Activated naive CD4-positive, alpha-beta T cell treated with anti-CD3 and anti-CD28 coated beads for 36 hours (primary cell): ENCODE measurements at regions not wholly inside any gene's neighbourhood (a gene's known extent, or its start where the extent isn't known, plus 50 kb on each side); places are given as distances from the start of the nearest gene placed in this dataset.

Experiments used
- CTCF ChIA-PET: fragments of 350-600 bp; sonication (Branson Sonifier 250); formaldehyde crosslinking; loops from one replicate; lab custom pipeline; 2021; ENCODE audit warnings: antibody characterized with exemption; lab: Charles Lee
- DNase-seq: peaks from one replicate; pipeline ENCODE4 v3.0.0-alpha.2; 2020
- H3K27ac Mint-ChIP-seq: one replicate; pipeline ENCODE4 v1.8.0; 2021; ENCODE audit warnings: mild to moderate bottlenecking, mixed read lengths
- H3K27me3 Mint-ChIP-seq: one replicate; pipeline ENCODE4 v1.8.0; 2021; ENCODE audit warnings: low read depth, mixed read lengths
- H3K36me3 Mint-ChIP-seq: one replicate; pipeline ENCODE4 v1.8.0; 2021; ENCODE audit warnings: low read depth, mixed read lengths
- H3K4me1 Mint-ChIP-seq: one replicate; pipeline ENCODE4 v1.8.0; 2021; ENCODE audit warnings: low read depth, mixed read lengths
- H3K4me3 Mint-ChIP-seq: one replicate; pipeline ENCODE4 v1.8.0; 2021; ENCODE audit warnings: mild to moderate bottlenecking, moderate library complexity, mixed read lengths
- H3K9me3 Mint-ChIP-seq: one replicate; pipeline ENCODE4 v1.8.0; 2021; ENCODE audit warnings: mixed read lengths
- intact Hi-C: fragments of 100-400 bp; cut with micrococcal nuclease; formaldehyde crosslinking; loops from one replicate; pipeline ENCODE4 v1.15.1; 2023

DNA sequence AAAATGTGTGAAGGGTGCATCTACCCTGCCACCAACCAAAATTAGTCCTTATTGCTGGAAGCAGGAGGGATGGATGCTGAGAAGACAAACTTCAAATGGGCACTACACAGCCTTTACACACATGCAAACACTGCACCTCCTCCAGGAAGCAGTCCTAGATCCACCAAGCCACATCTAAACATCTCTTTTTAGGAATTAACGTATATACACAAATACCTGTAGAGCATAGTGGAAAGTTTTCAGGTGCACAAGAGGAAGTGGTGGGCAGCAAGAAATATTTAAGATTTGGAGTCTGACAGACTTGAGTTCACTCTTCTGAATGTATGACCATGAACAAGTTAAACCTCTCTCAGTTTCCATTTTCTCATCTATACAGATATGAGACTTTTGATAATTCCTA lies 456.6 kb upstream of the PROK2 start:
- CTCF ChIA-PET, result no interaction called here
- Mint-ChIP-seq H3K4me1 (peaks cover 4% of the 10 kb centered on the region), H3K36me3 (no peaks in the 10 kb centered on the region)

GRCh38 chr3:72240531-72240930 lies 455.6 kb upstream of the PROK2 start:
- no peak overlapping the region for H3K4me3 Mint-ChIP-seq
- intact Hi-C loops, result no loop called here
- no peaks in the 10 kb centered on the region for H3K9me3 Mint-ChIP-seq
- DNase-seq, result no peak
- peaks cover 4% of the 10 kb centered on the region for H3K4me1 Mint-ChIP-seq
- peaks cover 1% of the 10 kb centered on the region for H3K27me3 Mint-ChIP-seq
- H3K36me3 Mint-ChIP-seq, result no peaks in the 10 kb centered on the region
- CTCF ChIA-PET, result interaction anchor here (0.6 kb wide), 1 partner anchor 86 kb away, joined by 3 read pairs; no protein-coding TSS in a partner anchor
- no peak overlapping the region for H3K27ac Mint-ChIP-seq

More for the DNA sequence above, 456.6 kb upstream of the PROK2 start:
- intact Hi-C loops, result no loop called here
- no peak overlapping the region for H3K4me3 Mint-ChIP-seq
- no peak overlapping the region for H3K27ac Mint-ChIP-seq
- H3K27me3 Mint-ChIP-seq, result peaks cover 1% of the 10 kb centered on the region
- no peaks in the 10 kb centered on the region for H3K9me3 Mint-ChIP-seq
- DNase-seq, result no peak

- Mint-ChIP-seq H3K27me3 (peaks cover 1% of the 10 kb centered on the region), H3K9me3 (no peaks in the 10 kb centered on the region)
- CTCF ChIA-PET, result interaction anchor here (0.7 kb wide), 1 partner anchor 193 kb away, joined by 3 read pairs; no protein-coding TSS in a partner anchor
Measured at GRCh38 chr3:72238801-72239200, 453.9 kb upstream of the PROK2 start.

DNA sequence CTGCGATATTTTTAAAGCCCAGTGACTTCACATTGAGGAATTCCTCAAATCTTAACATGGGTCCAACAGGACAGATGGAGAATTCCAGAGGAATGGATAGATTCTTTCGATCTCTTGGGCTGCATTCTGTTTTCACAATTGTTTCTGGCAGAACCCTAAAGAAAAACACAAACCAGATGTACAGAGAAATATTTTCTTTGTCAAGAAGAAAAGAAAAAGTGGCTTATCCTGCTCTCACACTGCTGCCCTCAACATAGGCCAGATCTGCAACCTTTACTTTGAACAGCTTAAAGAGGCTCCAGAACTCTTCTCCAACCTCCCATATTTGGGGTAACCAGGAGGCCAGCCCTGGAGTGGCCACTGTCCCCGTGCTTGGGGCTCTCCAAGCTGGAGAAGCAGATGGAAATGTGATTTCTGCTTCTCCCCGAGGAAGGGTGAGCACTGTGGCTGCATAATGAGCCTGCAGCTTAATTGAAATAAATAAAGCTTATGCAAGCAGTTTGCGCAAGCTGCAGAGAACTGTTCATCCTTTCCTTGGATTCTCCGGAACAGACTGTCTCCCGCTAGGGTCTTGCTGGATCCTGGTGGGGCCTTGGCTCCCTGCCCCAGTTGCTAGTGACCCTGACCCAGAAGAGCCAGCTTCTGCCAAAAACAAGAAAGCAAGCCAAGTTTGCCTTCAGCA lies 453.2 kb upstream of the PROK2 start:
- no peak for DNase-seq
- peaks cover 4% of the 10 kb centered on the region for H3K4me1 Mint-ChIP-seq
- no peak overlapping the region for H3K27ac Mint-ChIP-seq
- H3K36me3 Mint-ChIP-seq, result no peaks in the 10 kb centered on the region
- peaks cover 1% of the 10 kb centered on the region for H3K27me3 Mint-ChIP-seq
- H3K4me3 Mint-ChIP-seq, result no peak overlapping the region
- intact Hi-C loops, result no loop called here
- CTCF ChIA-PET, result interaction anchor here (0.7 kb wide), 1 partner anchor 194 kb away, joined by 3 read pairs; no protein-coding TSS in a partner anchor
- H3K9me3 Mint-ChIP-seq, result no peaks in the 10 kb centered on the region

More at GRCh38 chr3:72238801-72239200, 453.9 kb upstream of the PROK2 start:
- H3K4me3 Mint-ChIP-seq, result no peak overlapping the region
- no peaks in the 10 kb centered on the region for H3K36me3 Mint-ChIP-seq
- intact Hi-C loops, result no loop called here
- H3K27ac Mint-ChIP-seq, result no peak overlapping the region
- peaks cover 4% of the 10 kb centered on the region for H3K4me1 Mint-ChIP-seq
- DNase-seq, result no peak

DNA sequence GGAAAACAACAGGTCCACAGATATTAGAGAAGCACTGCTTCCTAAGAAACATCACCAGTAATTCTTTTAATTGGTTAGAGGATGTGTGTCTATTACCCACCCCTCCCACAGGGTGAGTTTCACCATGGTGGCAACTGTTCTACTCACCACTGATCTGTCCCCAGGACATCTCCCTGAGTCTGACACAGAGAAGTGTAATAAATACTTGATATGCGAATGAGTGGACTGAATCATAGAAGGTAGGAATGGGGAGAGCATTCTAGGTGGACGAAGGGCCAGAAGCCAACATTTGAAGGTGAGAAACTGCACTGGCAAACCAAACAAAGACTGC lies 452.7 kb upstream of the PROK2 start:
- no peaks in the 10 kb centered on the region for H3K9me3 Mint-ChIP-seq
- no peaks in the 10 kb centered on the region for H3K36me3 Mint-ChIP-seq
- H3K27ac Mint-ChIP-seq, result no peak overlapping the region
- intact Hi-C loops, result no loop called here
- CTCF ChIA-PET, result no interaction called here
- H3K4me3 Mint-ChIP-seq, result no peak overlapping the region
- H3K27me3 Mint-ChIP-seq, result peaks cover 1% of the 10 kb centered on the region
- DNase-seq, result no peak
- H3K4me1 Mint-ChIP-seq, result peaks cover 4% of the 10 kb centered on the region

GRCh38 chr3:72234391-72234790 lies 449.4 kb upstream of the PROK2 start:
- intact Hi-C loops, result no loop called here

GRCh38 chr3:72233571-72233970 lies 448.6 kb upstream of the PROK2 start:
- intact Hi-C loops, result no loop called here
- Mint-ChIP-seq H3K36me3 (no peaks in the 10 kb centered on the region), H3K27ac (no peak overlapping the region), H3K4me3 (no peak overlapping the region), H3K27me3 (no peaks in the 10 kb centered on the region), H3K4me1 (no peaks in the 10 kb centered on the region), H3K9me3 (no peaks in the 10 kb centered on the region)
- CTCF ChIA-PET, result interaction anchor here (1.1 kb wide), 1 partner anchor 589 kb away, joined by 3 read pairs; no protein-coding TSS in a partner anchor
- no peak for DNase-seq

More at GRCh38 chr3:72234391-72234790, 449.4 kb upstream of the PROK2 start:
- Mint-ChIP-seq H3K36me3 (no peaks in the 10 kb centered on the region), H3K27ac (no peak overlapping the region), H3K9me3 (no peaks in the 10 kb centered on the region), H3K4me1 (no peaks in the 10 kb centered on the region), H3K4me3 (no peak overlapping the region), H3K27me3 (no peaks in the 10 kb centered on the region)
- DNase-seq, result no peak
- CTCF ChIA-PET, result no interaction called here

GRCh38 chr3:72232777-72233176 lies 447.8 kb upstream of the PROK2 start:
- Mint-ChIP-seq H3K36me3 (no peaks in the 10 kb centered on the region), H3K27me3 (no peaks in the 10 kb centered on the region), H3K9me3 (no peaks in the 10 kb centered on the region), H3K4me1 (peaks cover 2% of the 10 kb centered on the region), H3K27ac (no peak overlapping the region), H3K4me3 (no peak overlapping the region)
- CTCF ChIA-PET, result interaction anchor here (1.1 kb wide), 1 partner anchor 589 kb away, joined by 3 read pairs; no protein-coding TSS in a partner anchor
- intact Hi-C loops, result no loop called here
- DNase-seq, result no peak

DNA sequence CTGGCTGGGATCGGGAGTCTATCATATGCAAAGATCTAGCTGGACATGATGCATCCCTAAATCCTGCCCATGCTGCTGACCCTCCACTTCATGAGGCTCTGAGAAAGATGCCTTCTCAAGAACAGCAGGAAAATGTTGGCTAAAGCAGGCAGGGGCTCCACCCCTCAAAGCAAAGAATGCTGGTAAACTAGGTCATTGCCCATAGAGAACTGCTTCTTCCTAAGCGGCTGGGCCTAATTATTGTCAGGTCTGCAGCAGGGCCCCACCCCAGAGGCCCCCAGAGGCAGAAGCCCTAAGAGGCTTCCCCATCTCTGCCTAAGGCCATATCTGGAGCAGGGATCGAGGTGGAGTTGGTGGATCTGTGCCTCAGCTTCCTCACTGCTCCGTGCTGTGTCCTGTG lies 447.4 kb upstream of the PROK2 start:
- intact Hi-C loops, result no loop called here
- no peaks in the 10 kb centered on the region for H3K36me3 Mint-ChIP-seq
- H3K27ac Mint-ChIP-seq, result no peak overlapping the region
- CTCF ChIA-PET, result no interaction called here
- H3K4me1 Mint-ChIP-seq, result peaks cover 7% of the 10 kb centered on the region
- peaks cover under 1% of the 10 kb centered on the region for H3K9me3 Mint-ChIP-seq
- no peak overlapping the region for H3K4me3 Mint-ChIP-seq
- H3K27me3 Mint-ChIP-seq, result no peaks in the 10 kb centered on the region
- DNase-seq, result no peak

- Mint-ChIP-seq H3K9me3 (peaks cover 3% of the 10 kb centered on the region), H3K27me3 (no peaks in the 10 kb centered on the region), H3K4me3 (no peak overlapping the region), H3K27ac (no peak overlapping the region), H3K4me1 (peaks cover 8% of the 10 kb centered on the region), H3K36me3 (no peaks in the 10 kb centered on the region)
- DNase-seq, result no peak
- CTCF ChIA-PET, result no interaction called here
- intact Hi-C loops, result no loop called here
Measured at GRCh38 chr3:72231439-72232196, 446.7 kb upstream of the PROK2 start.

DNA sequence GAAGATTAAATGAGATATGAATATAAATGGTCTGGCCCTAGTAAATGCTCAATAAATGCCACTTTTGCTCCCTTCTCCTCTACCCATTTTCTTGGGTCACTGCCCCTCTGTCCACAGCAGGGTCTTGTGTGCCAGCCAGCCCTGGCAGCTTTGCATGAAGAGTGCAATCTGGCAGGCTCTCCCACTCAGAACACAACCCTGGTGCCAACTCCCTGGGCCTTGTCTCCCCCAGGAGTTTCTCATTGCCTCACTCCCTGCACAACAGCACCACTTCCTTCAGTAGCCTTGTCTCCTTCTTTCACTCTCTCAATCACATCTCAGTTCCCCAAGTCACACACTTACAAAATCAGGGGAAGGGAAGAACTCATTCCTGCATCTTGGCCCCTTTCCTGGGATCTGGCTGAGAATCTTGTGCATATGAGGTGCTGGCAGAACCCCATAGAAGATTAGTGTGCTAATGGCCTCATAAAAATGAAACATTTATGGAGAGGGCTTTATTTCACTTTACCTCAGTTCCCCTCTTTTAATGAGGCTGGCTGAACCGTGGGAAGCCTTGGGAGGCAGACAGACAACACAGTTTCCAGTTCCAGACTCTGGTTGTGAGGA lies 445.9 kb upstream of the PROK2 start:
- H3K27ac Mint-ChIP-seq, result no peak overlapping the region
- intact Hi-C loops, result no loop called here
- no peaks in the 10 kb centered on the region for H3K36me3 Mint-ChIP-seq
- H3K9me3 Mint-ChIP-seq, result peaks cover 9% of the 10 kb centered on the region
- no peaks in the 10 kb centered on the region for H3K27me3 Mint-ChIP-seq
- DNase-seq, result no peak
- H3K4me3 Mint-ChIP-seq, result no peak overlapping the region
- H3K4me1 Mint-ChIP-seq, result peaks cover 8% of the 10 kb centered on the region
- CTCF ChIA-PET, result no interaction called here

GRCh38 chr3:72229952-72230351 lies 445.0 kb upstream of the PROK2 start:
- no peak for DNase-seq
- intact Hi-C loops, result no loop called here
- Mint-ChIP-seq H3K27me3 (no peaks in the 10 kb centered on the region), H3K36me3 (peaks cover 2% of the 10 kb centered on the region), H3K4me1 (peaks cover 8% of the 10 kb centered on the region), H3K27ac (no peak overlapping the region), H3K4me3 (no peak overlapping the region), H3K9me3 (peaks cover 18% of the 10 kb centered on the region)
- CTCF ChIA-PET, result no interaction called here
